B cell (primary cell): ENCODE measurements at regions not wholly inside any gene's neighbourhood (a gene's known extent, or its start where the extent isn't known, plus 50 kb on each side); places are given as distances from the start of the nearest gene placed in this dataset.

Source experiments
- CTCF ChIP-seq: fragments of 200-600 bp; IDR thresholded peaks from one replicate; pipeline ENCODE4 v1.8.0; 2022; ENCODE audit warnings: antibody characterized with exemption, mild to moderate bottlenecking
- EZH2 ChIP-seq: IDR thresholded peaks from 2 replicates; pipeline ENCODE4 v1.6.1; 2012; ENCODE audit warnings: borderline replicate concordance, low read depth, mild to moderate bottlenecking, moderate library complexity, low read length; ENCODE audit not compliant: insufficient read depth, poor library complexity, severe bottlenecking

DNA sequence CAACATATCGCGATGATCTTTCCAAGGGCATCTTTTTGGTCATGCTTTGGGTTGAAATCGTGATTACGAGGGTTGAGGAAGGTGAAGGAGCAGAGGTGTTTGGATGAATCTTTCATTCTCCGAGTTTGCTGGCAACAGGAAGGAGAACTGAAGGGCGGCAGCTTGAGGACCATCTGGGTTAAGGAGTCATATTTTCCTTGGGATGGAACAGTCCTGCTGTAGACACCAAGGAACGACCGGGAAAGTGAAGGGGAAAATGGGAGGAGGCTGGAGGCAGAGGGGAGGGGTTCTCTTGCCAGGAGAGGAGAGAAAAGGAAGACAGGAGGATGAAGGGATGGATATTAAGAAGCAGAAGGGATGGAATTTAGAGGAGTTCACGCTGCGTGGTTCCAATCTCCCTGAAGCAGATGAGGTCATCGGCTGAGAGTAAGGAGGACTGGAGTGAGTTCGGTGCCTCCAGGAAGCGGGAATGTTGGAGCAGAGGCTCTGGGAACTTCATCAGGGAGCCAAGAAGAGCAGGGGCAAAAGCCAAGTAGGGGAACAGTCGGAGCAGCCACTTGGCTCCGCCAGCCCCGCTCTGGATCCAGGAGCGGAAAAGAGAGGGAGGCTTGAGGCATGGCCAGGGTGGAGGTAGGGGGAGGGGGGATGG, 116.6 kb upstream of the GALNT17 start:
- TF ChIP-seq CTCF: no peak
- TF ChIP-seq EZH2: no peak
